ENCODE measurements at regions not wholly inside any gene's neighbourhood (a gene's known extent, or its start where the extent isn't known, plus 50 kb on each side); places are given as distances from the start of the nearest gene placed in this dataset.
A peak's percentile ranks its signal among the peaks of the same experiment; 100 is the strongest.

DNA sequence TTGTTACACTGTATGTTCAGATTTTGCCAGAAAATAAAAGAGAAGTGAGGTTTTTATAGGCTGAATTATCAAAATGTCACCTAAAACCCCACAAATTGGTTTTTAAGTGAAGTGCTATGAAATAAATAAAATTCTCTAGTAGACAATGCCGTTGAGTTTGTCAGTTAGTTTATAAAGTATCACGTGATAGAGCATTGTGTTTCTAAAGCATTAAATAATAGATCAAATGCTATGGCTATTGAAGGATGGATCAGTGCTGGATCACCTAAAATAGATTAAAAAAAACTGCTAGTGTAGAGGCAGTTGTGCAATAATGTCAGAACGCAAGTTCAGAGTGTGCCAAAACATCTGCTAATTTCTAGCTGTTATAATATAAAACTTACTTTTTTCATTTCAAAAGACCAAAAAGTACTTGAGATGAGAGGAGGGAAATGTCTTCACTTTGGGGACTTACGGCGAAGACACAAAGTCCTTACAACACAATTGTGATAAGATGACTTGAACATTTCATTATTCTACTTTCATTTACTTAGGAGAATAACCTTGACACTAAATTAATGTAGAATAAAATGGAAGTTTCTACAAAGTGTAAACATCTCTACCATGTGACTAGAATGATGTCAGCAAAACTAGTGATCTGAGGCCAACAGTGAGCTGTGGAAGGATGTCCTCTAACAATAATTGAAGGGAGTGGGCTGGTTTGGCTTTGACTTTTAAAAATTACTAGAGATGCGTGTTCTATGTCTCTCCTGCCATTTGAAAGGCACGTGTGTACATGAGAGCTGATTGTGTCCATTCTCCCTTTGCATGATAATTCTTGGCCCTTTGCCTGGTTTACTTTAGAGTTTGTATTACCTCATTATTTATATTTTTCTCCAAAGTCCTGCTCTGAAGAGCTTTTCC, 154.4 kb upstream of the PDE3A start:
- no peak for DNase-seq

DNA sequence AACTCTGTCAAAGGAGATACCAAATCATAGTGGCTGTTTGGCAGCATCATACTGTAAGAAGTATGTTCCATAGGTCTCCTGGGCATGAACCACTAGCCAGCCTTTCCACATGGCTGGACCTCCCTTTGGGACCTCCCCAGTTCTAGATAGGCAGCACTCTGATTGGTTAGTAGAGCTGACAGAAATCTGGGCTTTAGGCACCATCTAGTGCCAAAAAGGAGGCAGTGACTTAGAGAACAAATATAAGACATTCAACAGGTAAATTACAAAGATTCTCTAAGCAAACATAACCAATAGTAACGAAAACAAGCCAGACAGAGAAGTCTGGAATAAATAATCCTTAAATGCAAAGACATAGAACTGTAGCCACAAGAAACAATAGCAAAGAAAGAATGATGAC, 148.0 kb upstream of the PDE3A start:
- peak; percentile 1 for DNase-seq

DNA sequence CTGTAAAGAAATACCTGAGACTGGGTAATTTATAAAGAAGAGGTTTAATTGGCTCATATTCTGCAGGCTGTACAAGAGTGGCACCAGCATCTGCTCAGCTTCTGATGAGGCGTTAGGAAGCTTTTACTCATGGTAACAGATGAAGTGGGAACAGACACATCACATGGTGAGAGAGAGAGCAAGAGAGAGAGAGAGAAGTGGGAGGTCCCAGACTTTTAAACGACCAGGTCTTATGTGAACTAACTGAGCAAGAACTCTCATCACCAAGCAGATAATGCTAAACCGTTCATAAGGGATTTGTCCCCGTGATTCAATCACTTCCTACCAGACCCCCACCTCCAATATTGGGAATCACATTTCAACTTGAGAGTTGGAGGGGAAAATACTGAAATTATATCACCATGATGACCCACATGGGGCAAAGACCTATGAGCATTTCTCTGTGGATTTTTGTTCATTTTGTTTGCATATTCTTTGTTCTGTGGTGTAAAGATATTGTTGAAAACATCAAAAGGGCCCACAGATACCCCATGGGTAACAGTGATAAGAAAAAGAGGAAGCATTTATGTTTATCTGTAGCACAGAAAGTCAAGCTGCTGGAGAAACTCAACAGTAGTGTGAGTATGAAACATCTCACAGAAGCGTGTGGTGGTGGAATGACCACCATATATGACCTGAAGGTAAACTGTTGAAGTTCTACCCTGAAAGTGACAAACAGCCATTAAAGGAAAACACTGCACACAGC, 135.2 kb upstream of the PDE3A start:
- no peak for DNase-seq

DNA sequence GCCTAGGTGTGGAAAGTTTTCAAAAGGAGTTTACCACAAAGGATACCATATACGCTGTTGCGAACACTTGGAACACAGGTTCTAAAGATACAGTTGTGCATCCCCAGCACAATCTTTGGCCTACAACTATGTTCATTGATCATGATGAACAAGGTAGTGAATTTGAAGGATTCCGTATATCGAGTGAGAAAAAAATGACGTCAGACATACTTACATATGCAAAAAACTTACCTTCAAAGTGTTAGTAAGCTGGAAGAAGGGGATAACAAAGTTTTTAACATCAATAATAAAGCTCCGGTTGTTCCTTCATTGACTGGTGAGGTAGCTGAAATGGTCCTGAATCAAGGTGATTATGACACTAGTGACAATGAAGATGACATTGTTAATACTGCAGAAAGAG, 133.9 kb upstream of the PDE3A start:
- DNase-seq: no peak

DNA sequence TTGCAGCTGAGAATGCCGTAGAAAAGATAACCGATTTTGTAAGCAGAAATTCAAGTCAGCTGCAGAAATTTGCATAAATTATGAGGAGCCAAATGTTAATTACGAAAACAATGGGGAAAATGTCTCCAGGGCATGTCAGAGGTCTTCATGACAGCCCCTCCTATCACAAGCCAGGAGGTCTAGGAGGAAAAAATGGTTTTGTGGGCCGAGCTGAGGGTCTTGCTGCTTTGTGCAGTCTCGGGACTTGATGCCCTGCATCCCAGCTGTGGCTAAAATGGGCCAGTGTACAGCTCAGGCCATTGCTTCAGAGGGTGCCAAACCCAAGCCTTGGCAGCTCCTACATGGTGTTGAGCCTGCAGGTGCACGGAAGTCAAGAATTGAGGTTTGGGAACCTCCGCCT, 131.2 kb upstream of the PDE3A start:
- DNase-seq: no peak

DNA sequence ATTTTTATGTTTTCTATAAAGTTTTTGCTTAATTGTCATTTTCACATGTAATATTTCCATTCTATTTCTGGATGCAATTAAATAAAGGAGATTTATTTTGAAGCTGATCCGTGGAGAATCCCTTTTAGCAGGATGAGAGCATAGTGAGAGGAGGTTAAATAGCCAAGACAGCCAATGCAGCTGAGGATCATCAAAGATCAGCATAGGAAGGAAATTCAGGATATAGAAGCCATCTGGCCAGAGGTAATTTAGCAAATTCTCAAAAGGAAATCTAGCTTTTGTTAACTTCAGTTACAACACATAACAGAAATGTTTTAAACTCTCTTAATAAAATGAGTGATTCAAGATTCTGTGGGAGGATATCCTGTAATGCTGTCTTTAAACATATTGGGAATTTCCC, 122.8 kb upstream of the PDE3A start:
- no peak for DNase-seq

DNA sequence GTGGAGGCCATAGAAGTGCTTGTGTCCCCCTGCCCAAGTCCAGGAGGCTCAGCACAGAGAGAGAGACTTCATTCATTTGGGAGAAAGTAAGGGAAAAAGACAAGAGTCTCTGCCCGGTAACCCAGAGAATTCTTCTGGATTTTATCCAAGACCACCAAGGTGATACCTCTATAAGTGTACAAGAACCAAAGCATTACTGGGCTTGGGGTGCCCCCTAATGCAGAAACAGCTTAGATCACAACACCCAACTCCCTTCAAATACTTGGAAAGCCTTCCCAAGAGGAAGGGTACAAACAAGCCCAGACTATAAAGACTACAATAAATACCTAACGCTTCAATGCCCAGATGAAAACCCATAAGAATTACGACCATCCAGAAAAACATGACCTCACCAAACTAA, 119.7 kb upstream of the PDE3A start:
- DNase-seq: no peak

DNA sequence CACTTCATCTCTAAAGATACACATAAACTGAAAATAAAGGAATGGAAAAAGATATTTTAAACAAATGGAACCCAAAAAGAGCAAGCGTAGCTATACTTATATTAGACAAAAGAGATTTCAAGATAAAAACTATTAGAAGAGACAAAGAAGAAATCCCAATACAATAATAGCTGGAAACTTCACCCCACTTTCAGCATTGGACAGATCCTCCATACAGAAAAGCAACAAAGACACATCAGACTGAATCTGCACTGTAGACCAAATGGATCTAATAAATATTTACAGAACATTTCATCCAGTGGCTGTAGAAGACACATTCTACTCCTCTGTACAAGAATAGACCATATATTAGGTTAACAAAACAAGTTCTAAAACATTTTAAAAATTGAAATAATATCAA, 117.6 kb upstream of the PDE3A start:
- DNase-seq: no peak

DNA sequence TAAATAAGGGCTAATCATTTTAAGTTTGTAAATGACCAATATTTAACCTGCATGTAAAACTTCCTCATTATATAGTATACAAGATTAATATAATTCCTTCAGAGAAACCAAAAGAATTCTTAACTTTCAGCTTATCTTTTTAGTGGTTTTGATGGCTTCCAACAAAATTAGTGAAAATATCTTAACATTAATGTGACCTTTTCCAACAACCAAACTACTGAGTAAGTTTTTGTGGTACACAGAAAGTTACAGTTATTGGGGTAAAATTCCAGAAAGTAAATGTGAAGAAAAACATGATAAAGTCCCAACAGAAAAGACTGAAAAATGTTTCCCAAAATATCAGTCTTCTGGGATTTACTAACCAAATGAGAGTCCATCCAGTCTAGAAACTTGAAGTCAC, 111.0 kb upstream of the PDE3A start:
- DNase-seq: no peak

DNA sequence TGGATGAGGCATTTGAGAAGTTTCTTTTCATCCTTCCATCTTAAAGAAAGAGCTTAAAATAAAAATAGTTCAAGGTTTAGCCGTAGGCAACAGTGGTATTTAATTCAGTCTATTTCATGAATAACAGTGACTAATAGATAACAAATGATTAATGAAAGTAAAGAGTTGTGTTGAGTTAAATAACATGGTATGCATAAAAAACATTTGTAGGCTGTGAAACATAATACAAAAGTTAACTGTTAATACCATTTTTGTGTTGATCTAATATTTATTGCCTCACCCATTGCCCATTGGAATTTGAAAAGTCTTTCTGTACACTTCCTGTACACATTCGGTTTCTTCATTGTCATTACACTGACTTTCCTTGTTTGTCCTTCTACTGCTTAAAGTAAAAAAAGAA, 108.6 kb upstream of the PDE3A start:
- no peak for DNase-seq

DNA sequence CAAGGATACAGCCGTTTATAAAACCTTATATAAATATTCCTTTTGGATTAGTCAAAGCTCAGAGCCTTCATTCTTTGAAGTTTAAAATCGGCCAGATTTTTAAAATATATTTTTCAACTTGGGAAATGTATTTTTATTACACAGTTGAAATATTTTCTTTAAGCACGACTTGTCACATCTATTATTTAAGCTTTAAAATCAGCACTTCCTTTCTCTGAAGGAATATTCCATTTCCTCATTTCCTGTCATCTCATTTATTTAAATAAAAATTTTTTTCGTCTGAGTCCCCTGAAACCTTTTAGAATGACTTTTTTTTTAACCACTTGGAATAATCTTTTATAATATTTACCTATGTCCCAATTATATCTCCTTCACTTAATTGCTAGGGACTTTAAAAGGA, 107.5 kb upstream of the PDE3A start:
- DNase-seq: no peak

DNA sequence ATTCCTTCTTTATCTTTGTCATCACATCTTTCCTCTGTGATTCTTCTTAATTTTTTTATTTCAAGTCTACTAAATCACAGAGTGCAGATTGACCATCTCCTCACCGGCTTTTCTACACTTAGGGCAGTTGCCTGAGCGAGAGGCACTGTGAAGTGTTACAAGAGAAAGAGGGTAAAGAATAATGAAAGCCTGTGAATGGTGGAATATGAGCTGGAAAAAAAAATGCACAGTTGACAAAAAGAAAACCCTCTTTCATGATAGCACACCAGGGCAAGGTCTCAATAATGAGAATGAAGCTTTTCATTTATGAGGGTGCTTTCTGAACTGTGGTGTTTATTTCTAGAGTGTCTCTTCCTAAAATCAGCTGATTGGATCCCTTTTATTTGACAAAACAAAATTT, 106.2 kb upstream of the PDE3A start:
- DNase-seq: no peak

DNA sequence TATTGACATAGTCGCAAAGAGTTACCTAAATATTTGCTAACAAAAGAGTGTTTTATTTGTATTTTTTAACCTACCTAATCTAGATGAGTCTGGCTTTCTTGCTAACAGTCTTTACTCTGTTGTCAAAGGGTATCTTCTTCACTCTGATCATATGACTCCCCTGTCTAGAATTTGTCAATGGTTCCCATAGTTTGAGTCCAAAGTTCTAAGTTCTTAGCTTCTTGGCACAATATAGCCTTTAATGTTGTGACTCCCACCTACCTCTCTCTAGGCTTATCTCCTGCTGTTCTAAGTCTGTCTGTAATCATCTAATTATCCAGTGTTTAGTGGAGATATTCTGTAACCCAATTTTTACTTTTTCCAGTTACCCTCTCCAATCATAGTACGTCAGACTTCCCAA, 104.3 kb upstream of the PDE3A start:
- no peak for DNase-seq

DNA sequence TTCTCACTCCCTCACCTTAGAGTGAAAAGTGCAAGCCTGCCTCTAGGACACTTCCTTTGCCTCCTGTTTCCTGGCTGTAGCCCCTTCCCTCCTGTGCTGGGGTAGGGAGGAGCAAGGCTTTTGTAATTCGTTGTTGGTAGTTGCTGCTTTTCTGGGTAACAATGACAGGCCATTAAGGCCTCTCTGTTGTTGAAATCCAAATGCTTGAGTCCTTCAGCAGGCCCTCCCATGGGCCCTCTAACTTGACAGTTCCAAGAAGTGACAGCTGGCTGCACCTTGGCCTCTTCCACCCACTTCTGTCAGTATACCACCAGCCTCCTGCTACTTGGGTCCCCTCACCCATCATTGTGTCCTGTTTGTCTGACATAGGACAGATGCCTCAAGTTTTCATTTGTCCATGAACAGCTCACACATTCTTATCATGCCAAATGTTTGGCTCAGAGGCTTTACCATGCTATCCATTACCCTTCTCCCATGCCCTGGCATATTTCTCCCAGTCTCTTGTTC, 103.7 kb upstream of the PDE3A start:
- no peak for DNase-seq

DNA sequence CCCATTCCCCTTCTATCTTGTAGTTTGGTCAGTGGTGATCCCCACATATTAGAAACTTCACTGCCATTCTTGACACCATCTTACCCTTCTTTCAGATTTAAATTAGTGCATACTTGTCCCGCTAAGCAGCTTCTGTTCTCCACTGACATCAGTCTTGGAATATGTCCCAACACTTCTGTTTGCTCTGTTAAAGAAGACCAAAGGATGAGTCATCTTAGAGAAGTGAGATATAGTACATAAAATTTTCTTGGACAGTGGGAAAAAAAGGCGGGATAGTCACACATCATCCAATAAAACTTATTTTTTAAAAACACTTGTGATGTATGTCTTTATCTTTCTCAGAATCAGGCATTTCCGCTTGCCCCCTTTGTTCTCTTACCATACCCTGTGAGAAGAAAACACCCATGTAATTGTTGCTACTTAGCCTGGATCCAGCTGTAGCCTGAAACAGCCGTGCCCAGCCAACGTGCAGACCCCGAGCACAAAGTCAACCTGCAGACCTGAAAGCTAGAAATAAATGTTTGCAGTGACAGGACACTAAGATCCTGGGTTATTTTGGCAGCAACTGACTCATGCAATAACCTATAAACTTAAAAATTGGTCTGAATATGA, 100.1 kb upstream of the PDE3A start:
- no peak for DNase-seq

DNA sequence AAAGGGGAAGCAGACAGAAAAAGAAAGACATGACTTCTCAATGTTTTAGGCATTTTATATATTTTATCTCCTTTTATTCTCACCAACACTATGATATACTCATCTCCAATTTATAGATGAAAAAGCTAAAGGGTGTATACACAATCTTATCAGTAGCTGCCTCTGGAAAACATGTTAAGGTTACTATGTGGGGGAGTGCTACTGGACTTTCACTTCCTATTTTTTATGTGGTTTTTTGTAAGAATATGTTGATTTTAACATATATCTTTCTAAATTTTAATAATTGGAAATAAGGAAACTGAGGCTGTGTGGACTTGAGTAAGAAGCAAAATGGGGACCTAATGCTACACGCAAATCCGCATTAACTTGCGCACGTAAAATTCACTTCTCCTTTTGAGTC, 99.6 kb upstream of the PDE3A start:
- no peak for DNase-seq

DNA sequence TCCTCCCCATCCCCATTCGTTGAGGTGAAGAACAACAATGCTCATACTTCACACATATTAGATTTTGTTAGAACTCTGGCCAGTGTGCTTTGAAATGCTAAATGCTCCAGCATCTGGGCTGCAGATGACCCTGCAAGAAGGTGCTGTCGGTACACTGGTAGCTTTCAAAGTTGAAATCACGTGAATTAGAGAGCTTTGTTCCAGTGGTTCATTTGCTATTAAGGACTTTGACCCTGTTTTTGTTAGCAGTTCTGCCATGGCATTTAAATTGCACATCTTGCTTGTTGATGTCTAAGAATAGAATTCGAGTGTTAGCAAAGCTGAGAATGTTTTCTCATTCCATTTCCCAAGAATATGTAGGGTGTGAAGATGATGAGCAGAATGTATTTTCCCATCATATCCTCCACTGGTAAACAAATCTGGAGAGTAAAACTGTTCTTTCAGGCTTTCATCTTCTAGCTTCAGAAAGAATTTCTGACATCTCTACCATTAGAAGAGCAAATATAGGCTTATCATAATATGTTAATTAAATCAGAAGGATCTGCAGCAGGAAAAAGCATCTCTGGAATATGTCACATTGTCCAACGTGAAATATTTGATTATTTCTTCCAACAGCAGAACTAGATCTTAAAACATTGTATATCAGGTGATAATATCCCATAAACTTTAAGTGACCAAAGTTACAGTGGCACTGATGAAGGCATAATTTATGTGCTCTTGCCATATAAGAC, 98.8 kb upstream of the PDE3A start:
- DNase-seq: no peak

DNA sequence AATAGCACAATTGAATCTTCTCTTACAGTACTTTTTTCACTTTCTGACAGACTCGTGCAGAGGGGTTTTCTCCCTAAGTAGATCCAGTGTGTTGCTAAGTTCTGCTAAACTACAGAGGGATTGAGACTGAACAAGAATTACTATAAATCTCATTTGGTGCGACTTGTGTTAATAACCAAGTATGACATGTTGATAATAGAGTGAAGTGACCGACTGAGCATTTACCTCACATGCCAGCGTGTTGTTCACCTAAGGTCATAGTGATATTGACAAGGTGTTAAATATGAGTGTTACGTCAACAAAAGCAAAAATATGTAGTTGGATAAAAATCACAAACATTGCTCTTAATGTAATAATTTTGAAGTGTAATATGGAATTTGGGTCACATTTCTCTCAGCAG, 97.8 kb upstream of the PDE3A start:
- no peak for DNase-seq

DNA sequence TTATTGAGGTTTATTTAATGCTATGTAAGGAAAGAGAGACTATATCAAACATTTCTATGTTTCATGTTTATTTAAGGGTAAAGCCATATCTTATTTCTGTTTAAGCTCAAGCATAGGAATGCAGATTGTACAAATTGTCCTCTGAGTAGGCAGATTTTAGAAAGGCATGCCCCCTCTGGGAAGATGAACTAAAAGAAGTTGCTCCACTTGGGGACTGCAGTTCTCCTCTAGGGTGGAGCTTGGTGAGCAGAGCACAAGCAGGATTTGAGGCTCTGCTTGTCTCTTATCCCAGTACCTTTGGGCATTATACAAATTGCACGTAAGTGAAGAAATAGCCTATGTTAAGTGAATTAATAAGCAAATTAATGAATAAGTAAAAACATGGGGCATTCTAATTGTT, 96.2 kb upstream of the PDE3A start:
- no peak for DNase-seq

DNA sequence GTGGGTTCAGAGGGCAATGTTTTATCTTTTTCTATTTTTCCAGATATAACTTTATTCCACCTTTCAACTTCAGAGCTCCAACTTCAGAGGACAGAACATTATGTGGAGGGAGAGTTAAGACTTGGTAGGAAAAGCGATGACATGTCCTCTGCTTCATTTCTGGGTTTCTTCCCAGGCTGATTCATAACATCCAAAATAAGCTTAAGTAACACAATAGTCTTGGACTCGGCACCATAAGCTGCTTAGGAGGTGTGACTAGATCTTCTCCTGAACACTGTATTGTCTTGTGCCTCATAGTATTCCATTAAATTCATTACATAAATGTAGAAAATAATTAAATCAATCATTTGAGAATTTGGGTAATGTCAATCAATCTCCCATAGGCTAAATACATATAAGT, 95.5 kb upstream of the PDE3A start:
- DNase-seq: no peak

DNA sequence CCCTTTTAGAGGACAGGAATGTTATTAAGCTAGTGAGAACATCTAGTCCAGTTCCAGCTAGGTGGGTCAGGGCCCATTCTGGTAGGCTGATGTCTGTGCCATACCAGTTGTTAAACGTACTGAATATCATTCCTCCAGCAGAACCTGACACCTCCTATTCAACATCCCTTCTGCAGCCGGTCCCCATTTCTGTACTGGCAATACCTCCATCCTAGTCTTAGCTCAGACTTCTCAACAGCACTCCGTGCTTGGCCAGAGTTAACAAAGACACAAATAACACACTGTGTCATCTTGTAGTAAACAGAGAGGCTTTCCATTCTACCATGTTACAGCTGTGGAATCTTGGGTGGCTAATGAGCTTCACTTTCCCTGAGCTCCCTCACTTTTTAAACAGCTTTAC, 94.3 kb upstream of the PDE3A start:
- no peak for DNase-seq

DNA sequence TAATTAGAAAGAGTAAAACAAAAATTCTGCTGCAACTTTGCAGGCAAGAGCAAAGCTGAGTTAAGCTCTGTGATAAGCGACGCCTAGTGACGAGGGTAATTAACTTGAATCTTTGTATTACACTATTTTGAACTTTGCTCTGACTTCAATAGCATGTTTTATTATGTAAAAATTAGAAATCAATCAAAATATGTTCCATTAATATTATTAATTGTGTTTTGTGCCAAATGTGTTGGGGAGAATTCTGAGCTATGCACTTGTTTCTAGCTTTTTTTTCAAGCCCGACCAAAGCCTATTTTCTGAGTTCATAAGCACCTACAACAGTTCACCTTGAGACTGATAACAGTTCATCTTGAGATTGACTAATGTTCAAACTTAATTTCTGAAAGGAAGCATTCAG, 90.1 kb upstream of the PDE3A start:
- DNase-seq: no peak

DNA sequence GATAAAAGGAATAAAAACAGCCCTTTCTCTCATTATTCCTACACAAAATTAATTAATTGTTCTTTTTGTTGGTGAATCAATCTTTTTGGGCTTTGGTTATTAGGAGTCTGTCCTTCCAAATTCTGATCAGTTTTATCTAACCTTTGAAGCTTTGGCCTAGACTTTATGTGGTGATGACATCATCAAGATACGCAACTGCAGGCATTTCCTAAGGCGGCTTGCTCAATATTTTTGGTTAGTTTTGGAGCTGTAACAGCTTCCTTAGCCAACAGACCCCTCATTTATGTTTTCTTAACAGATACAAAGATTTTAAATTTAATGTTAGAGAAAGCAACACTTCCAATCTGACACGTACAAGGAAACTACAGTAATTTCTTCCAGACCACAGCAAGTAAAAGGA, 87.8 kb upstream of the PDE3A start:
- DNase-seq: no peak
